Left renal cortex interstitium (tissue), 4 donors: ENCODE measurements at regions not wholly inside any gene's neighbourhood (a gene's known extent, or its start where the extent isn't known, plus 50 kb on each side); places are given as distances from the start of the nearest gene placed in this dataset.
"Not testable (repeated sequence)": the region's sequence is repeated elsewhere in the genome, so short reads cannot be mapped to it uniquely, and the experiment has no call there.

ENCODE experiments used
- DNase-seq, 4 donors: peaks; one replicate each; pipeline ENCODE4 v3.0.0-alpha.2; 2013; ENCODE audit warnings: low read depth in 4 of 4, low spot score in 2 of 4, missing footprints in 1 of 4

GRCh38 chr14:53432378-53432802 lies 279.3 kb upstream of the DDHD1 start:
- DNase-seq = no peak

- DNase-seq = no peak
Measured at GRCh38 chr14:53430870-53431269, 277.7 kb upstream of the DDHD1 start.

- no peak for DNase-seq
Measured at GRCh38 chr14:53412819-53413675, 259.9 kb upstream of the DDHD1 start.

- DNase-seq = no peak
Measured at GRCh38 chr14:53411125-53411524, 258.0 kb upstream of the DDHD1 start.

- no peak for DNase-seq
Measured at GRCh38 chr14:53409969-53410368, 256.8 kb upstream of the DDHD1 start.

- no peak for DNase-seq
Measured at GRCh38 chr14:53409289-53409688, 256.2 kb upstream of the DDHD1 start.

GRCh38 chr14:53408175-53408879 lies 255.2 kb upstream of the DDHD1 start:
- DNase-seq = no peak

GRCh38 chr14:53406519-53406918 lies 253.4 kb upstream of the DDHD1 start:
- DNase-seq = no peak

GRCh38 chr14:53401646-53402045 lies 248.5 kb upstream of the DDHD1 start:
- no peak for DNase-seq

- DNase-seq = no peak
Measured at GRCh38 chr14:53399057-53399456, 245.9 kb upstream of the DDHD1 start.

- DNase-seq = no peak
Measured at GRCh38 chr14:53398616-53399015, 245.5 kb upstream of the DDHD1 start.

GRCh38 chr14:53395267-53395666 lies 242.1 kb upstream of the DDHD1 start:
- not testable (repeated sequence) for DNase-seq

- no peak for DNase-seq
Measured at GRCh38 chr14:53391631-53392285, 238.6 kb upstream of the DDHD1 start.

GRCh38 chr14:53391156-53391555 lies 238.0 kb upstream of the DDHD1 start:
- no peak for DNase-seq

GRCh38 chr14:53390008-53390407 lies 236.9 kb upstream of the DDHD1 start:
- no peak for DNase-seq

- DNase-seq = no peak
Measured at GRCh38 chr14:53389202-53389601, 236.1 kb upstream of the DDHD1 start.

GRCh38 chr14:53386362-53386761 lies 233.2 kb upstream of the DDHD1 start:
- DNase-seq = no peak

GRCh38 chr14:53384536-53384935 lies 231.4 kb upstream of the DDHD1 start:
- no peak for DNase-seq

GRCh38 chr14:53384073-53384472 lies 230.9 kb upstream of the DDHD1 start:
- no peak for DNase-seq

GRCh38 chr14:53381895-53382294 lies 228.8 kb upstream of the DDHD1 start:
- no peak for DNase-seq

- no peak for DNase-seq
Measured at GRCh38 chr14:53380867-53381225, 227.7 kb upstream of the DDHD1 start.
